DMS79 treated with DMSO at 0.1 percent for 48 hours (cell line): ENCODE measurements at regions not wholly inside any gene's neighbourhood (a gene's known extent, or its start where the extent isn't known, plus 50 kb on each side); places are given as distances from the start of the nearest gene placed in this dataset.

Experiments used
- DNase-seq: peaks from one replicate; lab custom pipeline; 2025; lab: John Stamatoyannopoulos, UW

- DNase-seq = no peak
Measured at GRCh38 chr1:163877016-163877415, 555.3 kb downstream of the NUF2 start.

GRCh38 chr1:163885510-163885909, 563.8 kb downstream of the NUF2 start:
- no peak for DNase-seq

- no peak for DNase-seq
Measured at GRCh38 chr1:163896001-163896400, 574.2 kb downstream of the NUF2 start.

- no peak for DNase-seq
Measured at GRCh38 chr1:163897412-163898155, 575.8 kb downstream of the NUF2 start.

GRCh38 chr1:163906283-163906682, 584.5 kb downstream of the NUF2 start:
- DNase-seq = no peak

GRCh38 chr1:163912170-163912884, 590.6 kb downstream of the NUF2 start:
- DNase-seq = no peak

- DNase-seq = no peak
Measured at GRCh38 chr1:163914785-163915413, 593.1 kb downstream of the NUF2 start.

GRCh38 chr1:163922743-163923201, 601.0 kb downstream of the NUF2 start:
- DNase-seq = no peak

- DNase-seq = no peak
Measured at GRCh38 chr1:163924041-163924440, 602.3 kb downstream of the NUF2 start.

- no peak for DNase-seq
Measured at GRCh38 chr1:163927493-163927892, 605.7 kb downstream of the NUF2 start.

GRCh38 chr1:163928069-163928468, 606.3 kb downstream of the NUF2 start:
- no peak for DNase-seq

GRCh38 chr1:163928651-163929050, 606.9 kb downstream of the NUF2 start:
- peak; percentile 6 for DNase-seq

- no peak for DNase-seq
Measured at GRCh38 chr1:163932901-163933300, 611.1 kb downstream of the NUF2 start.

- DNase-seq = no peak
Measured at GRCh38 chr1:163933437-163933836, 611.7 kb downstream of the NUF2 start.

- DNase-seq = no peak
Measured at GRCh38 chr1:163935738-163936374, 614.1 kb downstream of the NUF2 start.

- no peak for DNase-seq
Measured at GRCh38 chr1:163959622-163960021, 599.4 kb upstream of the PBX1 start.

GRCh38 chr1:163970151-163970550, 588.8 kb upstream of the PBX1 start:
- DNase-seq = no peak

- DNase-seq = no peak
Measured at GRCh38 chr1:163970699-163971098, 588.3 kb upstream of the PBX1 start.

- DNase-seq = no peak
Measured at GRCh38 chr1:163973586-163973985, 585.4 kb upstream of the PBX1 start.

- DNase-seq = no peak
Measured at GRCh38 chr1:163974120-163974519, 584.9 kb upstream of the PBX1 start.

- peak; percentile 10 for DNase-seq
Measured at GRCh38 chr1:163980394-163980793, 578.6 kb upstream of the PBX1 start.

GRCh38 chr1:163981500-163982030, 577.4 kb upstream of the PBX1 start:
- DNase-seq = no peak
